OCI-LY3 (cell line): ENCODE measurements at regions not wholly inside any gene's neighbourhood (a gene's known extent, or its start where the extent isn't known, plus 50 kb on each side); places are given as distances from the start of the nearest gene placed in this dataset.

Experiments used
- EZH2phosphoT487 ChIP-seq: fragments of 200-600 bp; shearing (Covaris generic); IDR thresholded peaks from 2 replicates; pipeline ENCODE4 v1.6.1; 2018; ENCODE audit warnings: antibody characterized with exemption, mixed run types, low read depth
- TF ChIP-seq, protein P1 (sequence below): fragments of 200-600, 300-600 bp; sonication (generic); IDR thresholded peaks from 2 replicates; pipeline ENCODE4 v1.5.1; 2014; ENCODE audit warnings: antibody characterized with exemption, low read length, low read depth

DNA sequence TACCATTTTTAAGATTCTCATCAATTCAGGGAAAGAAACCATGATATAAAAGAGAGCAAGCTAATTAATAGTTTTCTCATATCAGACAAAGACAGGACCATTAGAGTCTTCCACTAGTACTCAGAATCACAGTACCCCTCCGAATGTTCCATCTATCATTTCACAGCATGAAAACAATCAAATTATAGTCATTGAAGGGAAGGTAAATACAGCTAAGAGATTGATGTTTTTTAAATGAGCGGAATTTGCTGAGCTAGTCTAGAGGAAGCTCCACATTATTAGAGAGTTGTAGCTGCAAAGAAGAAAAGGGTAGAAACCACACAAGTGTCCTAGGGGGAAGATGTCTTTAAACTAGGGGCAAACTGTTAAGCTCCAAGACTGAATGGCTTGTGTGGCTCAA lies 808.9 kb downstream of the CDH11 start:
- TF ChIP-seq, protein P1, sequence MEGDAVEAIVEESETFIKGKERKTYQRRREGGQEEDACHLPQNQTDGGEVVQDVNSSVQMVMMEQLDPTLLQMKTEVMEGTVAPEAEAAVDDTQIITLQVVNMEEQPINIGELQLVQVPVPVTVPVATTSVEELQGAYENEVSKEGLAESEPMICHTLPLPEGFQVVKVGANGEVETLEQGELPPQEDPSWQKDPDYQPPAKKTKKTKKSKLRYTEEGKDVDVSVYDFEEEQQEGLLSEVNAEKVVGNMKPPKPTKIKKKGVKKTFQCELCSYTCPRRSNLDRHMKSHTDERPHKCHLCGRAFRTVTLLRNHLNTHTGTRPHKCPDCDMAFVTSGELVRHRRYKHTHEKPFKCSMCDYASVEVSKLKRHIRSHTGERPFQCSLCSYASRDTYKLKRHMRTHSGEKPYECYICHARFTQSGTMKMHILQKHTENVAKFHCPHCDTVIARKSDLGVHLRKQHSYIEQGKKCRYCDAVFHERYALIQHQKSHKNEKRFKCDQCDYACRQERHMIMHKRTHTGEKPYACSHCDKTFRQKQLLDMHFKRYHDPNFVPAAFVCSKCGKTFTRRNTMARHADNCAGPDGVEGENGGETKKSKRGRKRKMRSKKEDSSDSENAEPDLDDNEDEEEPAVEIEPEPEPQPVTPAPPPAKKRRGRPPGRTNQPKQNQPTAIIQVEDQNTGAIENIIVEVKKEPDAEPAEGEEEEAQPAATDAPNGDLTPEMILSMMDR = no peak
- TF ChIP-seq EZH2phosphoT487 = no peak
